ENCODE measurements at regions not wholly inside any gene's neighbourhood (a gene's known extent, or its start where the extent isn't known, plus 50 kb on each side); places are given as distances from the start of the nearest gene placed in this dataset.

GRCh38 chr19:32012886-32013631, 332.4 kb upstream of the ZNF507 start:
- DNase-seq (ENCODE audit: extremely low read depth, low read depth): no peak

DNA sequence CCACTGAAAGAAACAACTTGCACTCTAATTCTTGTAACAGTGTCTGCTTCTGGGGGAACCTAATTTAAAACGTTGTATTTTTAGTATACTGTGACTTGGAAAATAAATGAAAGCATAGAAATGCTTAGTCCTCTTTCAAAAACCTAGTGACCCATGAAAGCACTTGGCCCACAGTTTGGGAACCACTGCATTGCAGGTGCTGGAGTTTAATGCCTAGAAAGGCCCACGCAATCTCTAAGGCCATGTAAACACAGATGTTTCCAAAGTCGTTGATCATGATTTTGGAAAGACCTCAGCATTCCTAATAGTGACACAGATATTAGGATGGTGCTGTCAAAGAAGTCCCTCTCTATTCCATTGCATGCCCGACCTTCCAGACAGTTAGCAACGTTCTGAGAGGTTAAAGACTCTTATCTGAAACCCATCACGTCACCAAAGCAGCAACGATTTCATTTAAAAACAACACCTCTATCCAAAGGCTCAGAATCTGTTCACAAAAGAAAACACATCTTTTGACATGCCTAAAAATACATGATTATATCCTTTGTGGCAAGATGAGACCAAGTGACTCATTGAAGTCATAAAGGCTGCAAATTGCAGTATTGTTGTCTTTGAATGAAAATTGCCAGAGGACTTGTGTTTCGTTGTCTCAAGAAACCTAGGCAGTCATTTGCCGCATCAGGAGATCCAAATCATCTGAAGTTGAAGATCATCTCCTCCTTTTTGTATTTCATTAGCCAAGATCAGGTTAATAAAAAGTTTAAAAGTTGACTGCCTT, 328.0 kb upstream of the ZNF507 start:
- DNase-seq (ENCODE audit: extremely low read depth, low read depth): no peak

- no peak for DNase-seq (ENCODE audit: extremely low read depth, low read depth)
Observed at GRCh38 chr19:32018014-32018413, 327.4 kb upstream of the ZNF507 start.

GRCh38 chr19:32020538-32020937, 324.9 kb upstream of the ZNF507 start:
- DNase-seq (ENCODE audit: extremely low read depth, low read depth): no peak

GRCh38 chr19:32022044-32022640, 323.3 kb upstream of the ZNF507 start:
- no peak for DNase-seq (ENCODE audit: extremely low read depth, low read depth)

DNA sequence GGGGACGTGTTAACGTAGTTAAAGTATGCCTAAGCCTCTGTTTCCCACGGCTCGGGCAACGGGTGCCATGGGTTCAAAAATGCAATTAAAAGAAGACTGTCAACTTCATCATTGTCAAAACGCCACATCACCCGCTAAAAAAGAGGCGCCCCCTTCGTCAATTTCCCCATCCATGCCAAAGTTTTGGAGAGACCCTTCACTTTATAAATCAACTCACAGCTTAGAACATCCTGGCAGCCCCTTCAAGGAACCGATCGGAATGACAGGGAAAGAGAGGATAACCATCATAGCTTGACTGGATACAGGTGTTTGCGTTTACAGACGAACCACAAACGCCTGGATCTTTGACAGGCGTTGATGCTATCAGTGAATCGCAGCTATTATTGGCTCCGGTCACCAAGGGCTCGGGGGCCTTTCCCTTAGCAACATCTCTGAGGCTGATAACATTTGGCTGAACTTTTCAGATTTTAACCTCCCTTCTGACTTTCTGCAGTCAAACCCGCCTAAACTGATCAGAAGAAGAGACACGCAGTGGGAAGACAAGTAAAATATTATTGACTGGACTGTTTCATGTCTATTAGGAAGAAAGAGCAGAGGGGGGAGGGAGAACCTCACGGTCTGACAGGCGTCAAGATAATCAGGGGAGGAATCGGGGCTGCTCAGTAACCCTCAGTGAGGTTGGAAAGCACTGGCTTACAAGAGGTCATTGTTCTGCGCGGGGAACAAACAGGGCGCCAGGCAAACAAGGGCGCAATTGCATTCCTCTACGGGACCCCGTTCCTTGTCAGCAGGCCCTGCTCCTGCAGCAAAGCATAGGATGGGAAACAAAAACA, 322.5 kb upstream of the ZNF507 start:
- DNase-seq (ENCODE audit: extremely low read depth, low read depth): no peak

GRCh38 chr19:32023564-32023832, 321.9 kb upstream of the ZNF507 start:
- no peak for DNase-seq (ENCODE audit: extremely low read depth, low read depth)

DNA sequence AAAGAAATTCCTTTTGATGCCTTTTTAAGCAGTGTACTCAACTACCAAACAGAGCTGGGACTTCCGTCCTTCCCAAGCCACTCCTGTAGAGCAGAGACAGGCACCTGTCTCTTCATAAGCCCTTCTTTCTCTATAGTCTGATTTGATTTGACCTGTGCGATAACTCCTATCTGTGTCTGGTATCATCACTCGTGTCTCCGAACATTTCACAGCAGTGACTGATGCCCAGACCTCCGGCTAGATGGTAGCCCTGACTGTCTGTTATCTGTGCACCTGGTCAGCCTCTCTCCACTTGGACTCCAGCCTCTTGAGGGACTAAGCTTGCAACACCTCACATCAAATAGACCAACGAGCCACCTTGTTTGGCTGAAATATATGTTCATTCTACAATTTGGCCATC, 316.2 kb upstream of the ZNF507 start:
- DNase-seq (ENCODE audit: extremely low read depth, low read depth): no peak

DNA sequence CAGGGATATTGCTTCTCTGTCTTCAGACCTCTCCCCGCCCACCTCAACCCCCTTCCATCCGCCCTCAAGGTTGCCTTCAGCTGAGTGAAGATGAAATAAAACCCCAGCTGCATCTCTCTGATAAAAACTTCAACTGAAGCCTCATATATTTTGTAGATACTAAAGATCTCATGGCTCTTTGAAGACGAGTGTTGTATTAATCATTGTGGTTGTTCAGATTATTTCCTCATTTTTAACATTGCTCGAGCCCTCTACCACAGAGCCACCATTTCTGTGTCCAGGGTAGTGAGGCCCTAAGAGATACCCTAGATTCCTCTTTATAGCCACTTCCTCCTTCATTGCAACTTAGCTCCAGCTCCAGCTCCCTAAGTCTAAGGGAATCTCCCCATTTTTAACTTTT, 312.8 kb upstream of the ZNF507 start:
- DNase-seq (ENCODE audit: extremely low read depth, low read depth): no peak

DNA sequence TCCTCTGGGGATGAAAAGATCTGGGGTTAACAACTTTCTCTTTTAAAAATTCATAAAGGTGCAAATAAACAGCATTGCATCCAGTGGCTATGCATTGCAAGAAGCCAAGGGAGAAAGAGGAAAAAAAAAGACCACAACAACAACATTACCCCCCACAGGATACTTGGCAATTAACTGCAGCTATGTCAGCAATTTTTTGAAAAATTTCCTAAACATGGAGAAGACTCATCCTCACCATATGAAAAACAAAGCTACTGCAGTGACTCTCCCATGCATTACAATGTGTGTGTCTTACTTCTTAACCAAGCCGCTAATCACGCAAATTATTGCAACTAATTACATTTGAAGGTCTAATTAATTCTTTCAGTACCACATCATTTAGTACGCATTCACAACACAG, 309.8 kb upstream of the ZNF507 start:
- DNase-seq (ENCODE audit: extremely low read depth, low read depth): no peak

- DNase-seq (ENCODE audit: extremely low read depth, low read depth): no peak
Observed at GRCh38 chr19:32038021-32038920, 307.1 kb upstream of the ZNF507 start.

DNA sequence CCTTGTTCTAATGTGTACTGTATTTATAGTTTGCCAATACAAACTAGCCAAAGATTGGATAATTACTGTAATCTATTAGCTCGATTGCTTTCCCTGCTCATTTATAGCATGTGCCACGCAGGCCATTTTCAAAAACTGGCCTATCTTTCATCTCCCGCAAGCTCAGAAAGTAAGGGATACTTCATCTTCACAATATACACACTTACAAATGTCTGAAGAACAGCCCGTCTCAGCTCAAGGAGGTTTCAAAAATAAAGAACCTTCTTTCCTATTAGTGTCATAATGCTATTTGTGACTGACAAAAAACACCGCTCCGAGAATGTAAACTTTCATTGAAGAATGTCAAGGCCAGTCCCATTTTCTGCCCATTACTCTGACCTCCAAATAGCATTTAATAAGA, 306.4 kb upstream of the ZNF507 start:
- no peak for DNase-seq (ENCODE audit: extremely low read depth, low read depth)

GRCh38 chr19:32039440-32039839, 306.0 kb upstream of the ZNF507 start:
- DNase-seq (ENCODE audit: extremely low read depth, low read depth): no peak

GRCh38 chr19:32040236-32040635, 305.2 kb upstream of the ZNF507 start:
- no peak for DNase-seq (ENCODE audit: extremely low read depth, low read depth)

DNA sequence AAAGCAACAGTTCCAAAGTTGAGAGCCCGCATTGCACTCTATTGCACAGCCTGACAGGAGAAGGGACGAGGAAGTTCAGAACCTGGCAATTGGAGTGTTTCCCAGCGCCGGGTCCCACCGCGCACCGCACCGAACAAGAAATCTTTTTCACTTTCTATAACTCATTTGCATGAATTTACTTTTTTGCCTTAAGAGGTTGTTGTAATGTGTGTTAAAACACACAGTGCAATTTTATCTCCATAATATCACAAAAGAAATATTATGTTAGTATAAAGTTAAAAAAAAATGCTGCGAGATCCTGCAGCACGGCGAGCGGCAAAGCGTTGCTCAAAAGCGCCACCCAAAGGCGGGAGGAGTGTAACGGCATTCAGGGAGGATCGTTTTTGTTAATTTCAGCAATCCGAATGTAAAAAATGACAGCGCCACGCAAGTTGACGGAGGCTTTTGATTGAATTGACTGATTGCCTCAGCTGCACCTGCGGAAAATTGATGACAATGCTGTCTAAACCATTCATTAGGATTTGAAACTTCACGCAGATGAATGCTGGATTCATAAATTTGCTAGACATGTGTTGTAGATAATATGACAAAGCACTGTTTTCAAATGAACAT, 303.6 kb upstream of the ZNF507 start:
- no peak for DNase-seq (ENCODE audit: extremely low read depth, low read depth)

GRCh38 chr19:32047788-32048187, 297.6 kb upstream of the ZNF507 start:
- no peak for DNase-seq (ENCODE audit: extremely low read depth, low read depth)

GRCh38 chr19:32053376-32053775, 292.0 kb upstream of the ZNF507 start:
- DNase-seq (ENCODE audit: extremely low read depth, low read depth): no peak

DNA sequence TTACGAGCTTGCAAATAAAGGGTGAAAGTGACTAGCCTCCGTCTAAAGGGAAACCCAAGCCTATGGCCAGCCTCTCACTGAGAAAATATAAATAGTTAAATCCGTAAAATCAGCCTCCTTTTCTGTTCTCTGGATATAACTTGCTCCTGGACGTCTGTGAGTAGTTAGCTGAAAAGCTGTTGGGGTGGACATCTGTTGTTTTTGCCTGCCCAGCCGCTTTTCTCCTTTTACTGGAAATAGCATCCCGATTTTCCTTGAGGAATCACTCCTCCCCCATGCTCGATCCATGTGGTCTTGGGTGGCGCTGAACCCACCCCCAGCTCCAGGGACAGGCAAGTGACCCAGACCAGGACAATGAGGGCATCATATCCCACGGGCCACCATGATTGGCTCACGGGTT, 291.5 kb upstream of the ZNF507 start:
- DNase-seq (ENCODE audit: extremely low read depth, low read depth): no peak

DNA sequence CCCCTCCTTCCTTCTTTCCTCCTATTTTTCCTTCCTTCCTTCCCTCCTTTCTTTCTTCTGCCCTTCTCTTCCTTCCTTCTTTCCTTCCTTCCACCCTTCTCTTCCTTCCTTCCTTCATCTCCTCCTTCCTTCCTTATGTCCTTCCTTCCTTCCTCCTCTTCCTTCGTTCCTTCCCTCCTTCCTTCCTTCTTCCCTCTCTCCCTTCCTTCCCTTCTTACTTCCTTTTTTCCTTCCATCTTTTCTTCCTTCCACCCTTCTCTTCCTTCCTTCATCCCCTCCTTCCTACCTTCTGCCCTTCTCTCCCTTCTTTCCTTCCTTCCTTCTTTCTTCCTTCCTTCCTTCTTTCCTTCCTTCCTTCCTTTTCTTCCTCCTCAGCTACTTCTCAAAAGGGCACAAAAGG, 287.3 kb upstream of the ZNF507 start:
- DNase-seq (ENCODE audit: extremely low read depth, low read depth): no peak

GRCh38 chr19:32061315-32061714, 284.1 kb upstream of the ZNF507 start:
- DNase-seq (ENCODE audit: extremely low read depth, low read depth): no peak
